Astrocyte of the cerebellum (primary cell): ENCODE measurements at regions not wholly inside any gene's neighbourhood (a gene's known extent, or its start where the extent isn't known, plus 50 kb on each side); places are given as distances from the start of the nearest gene placed in this dataset.

ENCODE experiments used
- DNase-seq: peaks from one replicate; pipeline ENCODE4 v3.0.0-alpha.2; 2011; ENCODE audit warnings: low read depth
- H3K4me3 ChIP-seq: 2 replicates; pipeline ENCODE4 v1.5.1; 2011; ENCODE audit warnings: mild to moderate bottlenecking, low read depth, low read length, moderate library complexity
- CTCF ChIP-seq: IDR thresholded peaks from 2 replicates; pipeline ENCODE4 v1.5.1; 2012; ENCODE audit warnings: low read length, low read depth, moderate library complexity, mild to moderate bottlenecking; ENCODE audit errors: missing control alignments
- in situ Hi-C: cut with HindIII; loops from 2 replicates; pipeline ENCODE4 v1.10.0; 2017; ENCODE audit warnings: low sequenced_read_pairs

- H3K4me3 ChIP-seq, result no peak overlapping the region
- no peak for TF ChIP-seq CTCF
- in situ Hi-C loops, result no loop called here
- DNase-seq, result no peak
Observed at GRCh38 chr13:28559636-28560259, 64.8 kb upstream of the FLT1 start.

DNA sequence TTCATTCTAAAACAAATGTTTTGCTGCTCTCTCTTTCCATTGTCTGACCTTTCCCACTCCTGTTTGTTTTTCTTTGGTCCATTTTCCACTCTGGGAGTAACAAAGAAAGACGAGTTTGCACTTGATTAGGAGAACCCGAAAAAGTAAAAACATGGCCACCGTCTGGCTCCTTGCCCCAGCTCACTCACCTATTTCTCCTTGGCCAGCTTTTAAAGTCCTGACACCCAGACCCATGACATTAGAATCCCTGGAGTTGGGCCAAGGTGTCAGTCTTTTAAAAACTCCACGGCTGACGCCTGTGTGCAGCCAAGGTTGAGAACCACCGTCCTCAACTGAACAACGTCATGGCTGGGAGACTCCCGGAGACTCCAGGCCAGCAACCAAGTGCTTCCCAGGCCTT lies 63.6 kb upstream of the FLT1 start:
- no peak for DNase-seq
- in situ Hi-C loops, result no loop called here
- TF ChIP-seq CTCF, result no peak
- H3K4me3 ChIP-seq, result no peak overlapping the region

DNA sequence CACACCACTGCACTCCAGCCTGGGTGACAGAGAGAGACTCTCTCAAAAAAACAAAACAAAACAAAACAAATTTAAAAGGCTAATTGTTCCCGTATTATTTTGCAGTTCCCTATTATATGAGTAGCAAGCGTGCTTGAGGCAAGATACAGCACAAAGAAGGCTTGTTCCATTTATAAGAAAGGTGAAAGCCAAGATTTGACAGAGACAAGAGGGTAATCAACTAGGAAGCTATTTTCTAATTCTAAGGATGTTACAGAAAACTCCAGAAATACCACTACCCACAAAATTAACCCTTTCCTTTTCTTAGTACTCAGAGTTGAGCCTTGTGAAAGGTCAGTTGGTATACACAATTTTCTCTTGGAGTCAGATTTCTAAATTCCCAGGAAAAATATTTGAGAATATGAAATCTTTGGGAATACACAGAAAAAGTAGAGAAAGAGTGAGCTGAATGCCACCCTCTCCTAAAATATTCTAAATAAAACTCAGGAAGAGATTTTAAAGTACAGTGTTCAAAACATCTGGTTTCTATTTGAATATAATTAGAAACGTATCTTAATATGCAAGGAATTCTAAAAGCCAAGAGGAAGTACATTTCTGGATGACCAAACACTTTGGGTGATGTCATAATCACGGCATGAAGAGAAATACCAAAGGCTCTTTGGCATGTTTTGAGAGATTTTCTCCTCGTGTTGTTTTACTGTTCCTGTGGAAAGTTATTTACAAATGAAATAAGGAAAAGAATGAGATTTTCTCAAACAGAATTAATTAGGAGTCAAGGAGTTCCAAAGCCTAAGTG lies 63.0 kb upstream of the FLT1 start:
- in situ Hi-C loops, result no loop called here
- no peak for TF ChIP-seq CTCF
- DNase-seq, result peak; percentile 93
- no peak overlapping the region for H3K4me3 ChIP-seq

DNA sequence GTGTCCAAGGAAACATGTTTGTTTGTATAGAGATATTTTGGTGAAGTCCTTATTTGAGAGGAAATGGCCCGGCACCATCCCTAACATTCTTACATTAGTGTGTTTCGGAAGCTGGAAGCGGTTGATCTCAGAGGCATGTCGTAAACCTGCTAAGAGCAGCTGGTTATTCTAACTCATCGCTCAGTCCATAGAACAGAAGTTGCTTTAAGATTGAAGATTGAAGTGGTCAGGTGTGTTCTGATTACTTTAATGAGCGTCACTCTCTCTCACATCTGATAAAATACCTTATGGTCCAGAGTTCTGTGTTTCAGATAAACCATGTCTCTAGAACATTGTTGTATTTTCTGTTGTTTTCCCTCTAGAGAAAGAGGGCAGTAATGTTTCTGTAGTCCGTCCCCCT lies 60.2 kb upstream of the FLT1 start:
- no peak overlapping the region for H3K4me3 ChIP-seq
- in situ Hi-C loops, result no loop called here
- TF ChIP-seq CTCF, result no peak
- no peak for DNase-seq

DNA sequence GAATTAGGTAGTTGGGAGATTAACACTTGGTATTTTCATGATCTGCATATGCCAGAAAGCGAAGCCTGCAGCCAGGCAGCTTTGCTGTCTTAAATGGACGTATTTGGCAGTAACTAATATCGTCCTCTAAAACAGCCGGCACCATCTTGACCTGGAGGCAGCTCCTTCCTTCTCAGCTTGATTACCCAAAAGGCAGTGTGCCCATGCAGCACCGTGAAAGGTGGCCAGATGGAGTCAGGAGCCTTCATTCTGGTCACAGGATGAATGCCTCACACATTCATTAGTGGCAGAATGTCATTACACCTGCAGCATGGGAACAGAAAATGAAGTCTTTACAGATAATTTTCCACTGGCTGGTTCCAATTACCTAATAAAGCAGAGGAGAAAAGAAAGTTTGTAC lies 59.0 kb upstream of the FLT1 start:
- no peak for DNase-seq
- TF ChIP-seq CTCF, result no peak
- in situ Hi-C loops, result no loop called here
- H3K4me3 ChIP-seq, result no peak overlapping the region

DNA sequence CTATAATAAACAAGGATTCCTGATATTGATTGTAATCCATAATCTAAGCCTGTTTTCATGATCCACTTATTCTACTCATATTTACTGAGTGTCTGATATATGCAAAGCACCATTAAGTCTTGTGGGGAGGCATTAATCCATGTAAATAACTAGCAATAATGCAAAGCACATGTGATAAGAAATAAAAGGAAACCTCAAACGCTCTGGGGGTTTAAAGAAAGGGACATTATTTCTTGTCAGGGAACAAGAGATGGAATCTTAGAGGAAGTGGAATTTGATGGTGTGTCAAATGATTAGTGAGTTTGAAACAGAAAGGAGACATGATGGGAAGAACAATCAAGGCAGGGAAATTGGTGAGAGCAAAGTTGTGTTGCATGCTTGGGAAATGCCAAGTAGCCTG lies 57.4 kb upstream of the FLT1 start:
- H3K4me3 ChIP-seq, result no peak overlapping the region
- no peak for DNase-seq
- TF ChIP-seq CTCF, result no peak
- in situ Hi-C loops, result no loop called here
